ENCODE measurements at regions not wholly inside any gene's neighbourhood (a gene's known extent, or its start where the extent isn't known, plus 50 kb on each side); places are given as distances from the start of the nearest gene placed in this dataset.

DNA sequence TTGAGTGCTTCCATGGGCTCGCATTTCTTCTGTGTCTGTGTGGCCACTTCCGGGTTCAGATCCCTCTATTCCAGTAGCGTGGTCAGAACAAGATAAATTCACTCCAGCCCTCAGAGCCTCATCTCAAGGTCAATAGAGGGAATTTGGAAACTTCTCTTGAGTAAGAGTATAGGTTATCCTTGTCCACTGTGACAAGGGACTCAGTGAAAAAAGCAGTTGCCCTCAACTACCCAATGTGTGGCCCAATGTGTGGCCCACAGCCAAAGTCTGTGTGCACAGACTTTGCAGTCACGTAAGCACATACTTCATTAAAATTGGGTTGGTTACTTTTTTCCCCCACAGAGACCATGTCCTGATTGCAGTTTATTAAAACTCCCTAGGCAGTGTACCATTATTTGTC, 305.6 kb upstream of the SEMA6D start:
- peaks cover 19% of the 10 kb centered on the region for H3K9me3 Mint-ChIP-seq
- H3K27me3 Mint-ChIP-seq, result no peaks in the 10 kb centered on the region
- no peak for DNase-seq (ENCODE audit: low spot score in 2 of 2)
- H3K36me3 Mint-ChIP-seq (ENCODE audit: insufficient read depth), result no peaks in the 10 kb centered on the region
- no peaks in the 10 kb centered on the region for H3K4me1 Mint-ChIP-seq
- H3K4me3 Mint-ChIP-seq, result no peak overlapping the region
- ATAC-seq (replicated peaks; ENCODE audit: extremely low read depth, poor library complexity, severe bottlenecking), result no peak
- no peak overlapping the region for H3K27ac Mint-ChIP-seq (ENCODE audit: low read depth)

DNA sequence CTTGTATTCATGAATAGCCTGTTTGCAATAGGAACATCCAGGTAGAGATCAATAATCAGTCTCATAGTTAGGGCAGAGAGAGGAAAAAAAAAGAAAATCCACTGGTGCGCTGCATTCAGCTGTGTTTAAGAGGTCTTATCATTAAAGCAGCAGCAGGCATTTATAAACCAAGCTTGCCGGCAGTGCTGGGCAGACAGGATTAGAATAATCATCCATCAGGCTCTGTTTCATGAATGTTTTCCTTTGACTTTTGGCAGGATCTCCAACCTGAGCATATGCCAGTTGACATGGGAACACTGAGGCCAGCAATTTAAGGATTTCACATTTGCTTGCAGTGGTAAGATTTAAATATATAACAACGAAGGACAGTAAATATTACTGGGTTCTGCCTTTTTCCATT, 305.2 kb upstream of the SEMA6D start:
- no peak overlapping the region for H3K27ac Mint-ChIP-seq (ENCODE audit: low read depth)
- ATAC-seq (replicated peaks; ENCODE audit: extremely low read depth, poor library complexity, severe bottlenecking) (no peak), DNase-seq (ENCODE audit: low spot score in 2 of 2) (no peak)
- no peaks in the 10 kb centered on the region for H3K27me3 Mint-ChIP-seq
- H3K9me3 Mint-ChIP-seq, result peaks cover 19% of the 10 kb centered on the region
- no peak overlapping the region for H3K4me3 Mint-ChIP-seq
- no peaks in the 10 kb centered on the region for H3K4me1 Mint-ChIP-seq
- H3K36me3 Mint-ChIP-seq (ENCODE audit: insufficient read depth), result no peaks in the 10 kb centered on the region

DNA sequence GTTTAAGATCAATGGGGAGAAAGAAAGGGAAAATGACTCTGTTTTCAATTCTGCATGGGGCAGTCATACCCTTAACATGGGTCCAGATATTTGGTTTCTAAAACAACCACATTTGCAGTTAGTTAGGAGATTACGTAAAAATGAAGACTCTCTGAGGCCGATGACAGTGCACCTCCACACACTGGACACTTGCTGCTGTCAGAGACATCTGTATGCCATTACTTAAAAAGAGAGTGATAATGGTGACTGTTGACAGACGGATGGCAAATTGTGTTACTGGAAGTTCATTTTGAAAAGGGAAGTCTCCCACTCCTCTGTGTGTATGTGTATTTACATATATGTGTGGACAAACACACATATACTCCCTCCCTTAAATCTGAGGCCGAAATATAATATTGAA, 304.5 kb upstream of the SEMA6D start:
- Mint-ChIP-seq H3K36me3 (ENCODE audit: insufficient read depth) (no peaks in the 10 kb centered on the region), H3K27me3 (no peaks in the 10 kb centered on the region), H3K4me1 (no peaks in the 10 kb centered on the region), H3K27ac (ENCODE audit: low read depth) (no peak overlapping the region), H3K9me3 (peaks cover 19% of the 10 kb centered on the region), H3K4me3 (no peak overlapping the region)
- ATAC-seq (replicated peaks; ENCODE audit: extremely low read depth, poor library complexity, severe bottlenecking), result no peak
- no peak for DNase-seq (ENCODE audit: low spot score in 2 of 2)

DNA sequence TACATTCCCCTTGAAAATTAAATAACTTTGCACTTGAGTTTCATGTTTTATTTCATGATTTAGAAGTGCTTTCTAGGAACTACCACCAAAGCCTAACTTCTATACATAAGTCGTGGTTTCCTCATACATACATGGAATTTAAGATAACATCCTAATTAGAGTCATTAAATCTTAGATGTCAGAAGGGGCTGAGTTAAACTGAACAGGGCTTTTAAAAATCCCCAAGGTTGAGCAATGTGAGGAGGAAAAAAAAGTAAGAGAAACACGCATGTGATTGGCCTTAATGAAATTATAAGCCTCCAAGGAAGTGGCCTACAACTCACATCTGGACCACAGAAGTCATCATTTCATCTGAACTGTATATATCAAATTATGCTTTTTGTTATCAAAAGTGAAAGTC, 303.1 kb upstream of the SEMA6D start:
- peaks cover 19% of the 10 kb centered on the region for H3K9me3 Mint-ChIP-seq
- H3K27ac Mint-ChIP-seq (ENCODE audit: low read depth), result no peak overlapping the region
- H3K27me3 Mint-ChIP-seq, result no peaks in the 10 kb centered on the region
- H3K4me1 Mint-ChIP-seq, result no peaks in the 10 kb centered on the region
- no peak for ATAC-seq (replicated peaks; ENCODE audit: extremely low read depth, poor library complexity, severe bottlenecking)
- H3K36me3 Mint-ChIP-seq (ENCODE audit: insufficient read depth), result no peaks in the 10 kb centered on the region
- H3K4me3 Mint-ChIP-seq, result no peak overlapping the region
- no peak for DNase-seq (ENCODE audit: low spot score in 2 of 2)

DNA sequence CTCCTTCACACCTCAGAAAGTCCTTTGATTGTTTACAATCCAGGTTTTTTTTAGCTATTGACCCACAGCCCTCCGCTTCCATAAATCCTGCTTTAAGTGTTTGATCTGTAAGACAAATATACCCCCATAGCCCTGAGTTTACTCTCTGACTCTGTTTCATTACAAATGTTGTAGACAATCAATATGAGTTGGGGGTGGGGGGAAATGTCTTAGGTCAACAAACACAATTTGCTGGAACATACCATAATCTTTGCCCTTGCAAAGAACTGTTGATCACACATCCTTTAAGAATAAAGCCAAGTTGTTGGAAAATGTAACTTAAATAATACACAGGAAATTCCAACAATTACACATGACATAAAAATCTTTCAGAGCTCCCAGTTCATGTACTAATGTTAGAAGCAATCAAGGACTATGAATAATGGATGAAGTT, 301.8 kb upstream of the SEMA6D start:
- peaks cover 19% of the 10 kb centered on the region for H3K9me3 Mint-ChIP-seq
- ATAC-seq (replicated peaks; ENCODE audit: extremely low read depth, poor library complexity, severe bottlenecking) (no peak), DNase-seq (ENCODE audit: low spot score in 2 of 2) (no peak)
- H3K27ac Mint-ChIP-seq (ENCODE audit: low read depth), result no peak overlapping the region
- no peak overlapping the region for H3K4me3 Mint-ChIP-seq
- no peaks in the 10 kb centered on the region for H3K36me3 Mint-ChIP-seq (ENCODE audit: insufficient read depth)
- H3K4me1 Mint-ChIP-seq, result no peaks in the 10 kb centered on the region
- no peaks in the 10 kb centered on the region for H3K27me3 Mint-ChIP-seq

DNA sequence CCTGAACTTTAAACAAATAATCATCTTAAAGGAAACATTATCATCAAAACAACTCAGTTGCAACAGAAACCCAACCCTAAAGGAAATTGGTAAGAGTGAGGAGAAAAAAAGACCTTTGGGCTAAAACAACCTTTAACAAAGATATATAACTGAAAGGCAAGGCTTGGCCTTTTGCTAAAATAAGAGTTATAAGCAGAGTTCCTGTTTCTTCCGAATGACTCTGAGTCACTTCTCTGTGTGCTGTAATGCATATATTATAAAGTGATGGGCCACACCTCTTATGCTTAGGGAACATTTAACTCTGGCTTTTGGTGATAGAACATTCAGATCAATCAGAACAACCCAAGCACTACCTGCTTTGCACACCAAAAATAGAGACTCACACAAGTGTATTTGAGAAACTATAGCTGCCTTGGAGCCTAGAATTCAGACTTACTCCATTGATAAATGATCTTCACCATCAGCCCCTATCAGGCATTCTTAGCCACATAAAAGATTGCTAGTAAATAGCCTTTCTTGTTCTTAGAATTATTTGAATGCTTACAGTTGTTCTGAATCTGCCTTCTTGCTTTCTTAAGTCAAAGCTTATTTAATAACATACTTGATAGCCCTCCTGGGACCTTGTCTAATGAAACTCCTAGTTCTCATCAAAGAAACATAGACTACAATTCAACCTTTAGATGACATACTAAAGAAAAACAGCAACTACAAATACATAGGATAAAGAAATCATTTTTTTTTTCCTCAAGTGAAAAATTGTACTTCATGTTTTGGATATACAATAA, 294.2 kb upstream of the SEMA6D start:
- no peaks in the 10 kb centered on the region for H3K4me1 Mint-ChIP-seq
- no peak for DNase-seq (ENCODE audit: low spot score in 2 of 2)

DNA sequence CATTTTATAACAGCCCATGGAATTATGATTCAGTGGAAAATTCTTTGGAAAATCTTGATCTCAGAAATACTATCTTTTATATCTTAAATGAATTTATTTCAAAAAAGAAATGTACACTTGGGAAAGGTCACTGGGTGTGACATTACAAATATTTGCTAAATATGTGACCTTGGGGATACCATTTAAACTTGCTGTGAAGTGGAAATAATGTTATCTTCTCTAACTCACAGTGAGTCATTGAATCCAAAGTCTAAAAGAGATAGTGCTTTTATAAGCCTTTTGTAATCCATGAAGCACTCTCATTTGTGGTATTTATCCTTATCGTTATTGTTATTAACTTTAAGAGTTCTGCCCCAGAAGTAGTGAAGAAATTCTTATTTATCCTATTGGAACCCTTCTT, 289.8 kb upstream of the SEMA6D start:
- Mint-ChIP-seq H3K4me1 (no peaks in the 10 kb centered on the region), H3K4me3 (no peak overlapping the region), H3K27ac (ENCODE audit: low read depth) (no peak overlapping the region), H3K9me3 (peaks cover 7% of the 10 kb centered on the region), H3K27me3 (no peaks in the 10 kb centered on the region), H3K36me3 (ENCODE audit: insufficient read depth) (no peaks in the 10 kb centered on the region)
- DNase-seq (ENCODE audit: low spot score in 2 of 2) (no peak), ATAC-seq (replicated peaks; ENCODE audit: extremely low read depth, poor library complexity, severe bottlenecking) (no peak)

More for the DNA sequence above, 294.2 kb upstream of the SEMA6D start:
- Mint-ChIP-seq H3K27ac (ENCODE audit: low read depth) (no peak overlapping the region), H3K36me3 (ENCODE audit: insufficient read depth) (no peaks in the 10 kb centered on the region), H3K27me3 (no peaks in the 10 kb centered on the region), H3K9me3 (peaks cover 13% of the 10 kb centered on the region), H3K4me3 (no peak overlapping the region)
- no peak for ATAC-seq (replicated peaks; ENCODE audit: extremely low read depth, poor library complexity, severe bottlenecking)

DNA sequence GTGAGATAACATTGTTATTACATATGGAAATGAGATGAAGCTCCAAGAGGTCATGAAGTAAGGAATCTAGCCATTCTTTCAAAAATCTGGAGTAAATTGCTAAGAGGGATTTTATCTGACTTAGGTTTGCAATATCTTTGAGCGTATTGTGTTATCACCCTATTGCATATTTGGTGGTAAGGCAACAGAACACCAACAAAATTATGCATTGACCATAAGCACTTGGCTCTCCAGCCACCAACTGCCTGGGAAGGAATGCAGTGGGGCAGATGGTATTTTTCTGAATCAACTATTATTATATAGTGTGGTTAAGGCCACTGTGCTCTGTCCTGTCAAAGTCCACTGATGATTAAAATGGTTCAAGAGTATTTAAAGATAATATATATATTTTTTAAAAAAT, 287.9 kb upstream of the SEMA6D start:
- H3K27ac Mint-ChIP-seq (ENCODE audit: low read depth), result no peak overlapping the region
- DNase-seq (ENCODE audit: low spot score in 2 of 2) (no peak), ATAC-seq (replicated peaks; ENCODE audit: extremely low read depth, poor library complexity, severe bottlenecking) (no peak)
- H3K9me3 Mint-ChIP-seq, result peaks cover 5% of the 10 kb centered on the region
- H3K36me3 Mint-ChIP-seq (ENCODE audit: insufficient read depth), result no peaks in the 10 kb centered on the region
- no peaks in the 10 kb centered on the region for H3K27me3 Mint-ChIP-seq
- H3K4me3 Mint-ChIP-seq, result no peak overlapping the region
- no peaks in the 10 kb centered on the region for H3K4me1 Mint-ChIP-seq

DNA sequence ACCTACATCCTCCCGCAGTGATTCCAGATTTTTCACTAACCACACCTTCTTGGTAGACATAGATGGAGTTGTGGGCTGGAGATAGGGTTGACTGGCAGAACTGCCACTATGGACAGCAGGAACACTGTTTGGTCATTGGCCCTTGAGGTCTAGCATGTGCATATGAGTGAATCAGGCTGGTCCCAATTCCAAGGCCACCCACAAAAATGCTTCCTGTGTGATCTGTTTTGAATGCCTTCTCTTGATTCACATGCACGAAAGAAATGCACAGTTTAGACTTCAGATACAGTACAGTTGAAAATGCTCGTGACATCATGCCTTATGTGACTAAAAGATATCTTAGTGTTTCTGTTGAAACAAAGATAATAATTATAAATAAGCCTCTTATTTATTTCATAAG, 285.8 kb upstream of the SEMA6D start:
- Mint-ChIP-seq H3K4me3 (no peak overlapping the region), H3K27me3 (no peaks in the 10 kb centered on the region), H3K9me3 (no peaks in the 10 kb centered on the region), H3K27ac (ENCODE audit: low read depth) (no peak overlapping the region), H3K4me1 (no peaks in the 10 kb centered on the region), H3K36me3 (ENCODE audit: insufficient read depth) (no peaks in the 10 kb centered on the region)
- no peak for ATAC-seq (replicated peaks; ENCODE audit: extremely low read depth, poor library complexity, severe bottlenecking)
- no peak for DNase-seq (ENCODE audit: low spot score in 2 of 2)

DNA sequence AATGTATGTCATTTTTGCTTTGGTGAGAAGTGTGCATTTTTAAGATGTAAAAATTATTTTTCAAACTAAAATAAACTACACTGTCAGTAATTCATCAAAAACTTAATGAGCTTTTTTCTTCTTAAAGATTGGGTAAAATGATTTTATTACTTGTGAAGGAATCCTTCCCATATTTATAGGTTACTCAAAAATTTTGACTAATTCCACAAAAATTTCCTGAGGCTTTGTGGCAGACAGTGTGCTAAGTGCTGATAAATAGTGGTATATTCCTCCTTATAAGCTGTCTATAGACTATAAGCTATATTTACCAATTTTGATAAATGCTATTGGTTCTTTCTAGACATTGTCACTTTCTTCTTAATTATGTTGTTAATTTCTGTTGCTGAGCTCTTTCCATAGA, 284.5 kb upstream of the SEMA6D start:
- Mint-ChIP-seq H3K9me3 (no peaks in the 10 kb centered on the region), H3K36me3 (ENCODE audit: insufficient read depth) (no peaks in the 10 kb centered on the region), H3K27ac (ENCODE audit: low read depth) (no peak overlapping the region), H3K4me1 (no peaks in the 10 kb centered on the region), H3K27me3 (no peaks in the 10 kb centered on the region), H3K4me3 (no peak overlapping the region)
- ATAC-seq (replicated peaks; ENCODE audit: extremely low read depth, poor library complexity, severe bottlenecking), result no peak
- no peak for DNase-seq (ENCODE audit: low spot score in 2 of 2)

DNA sequence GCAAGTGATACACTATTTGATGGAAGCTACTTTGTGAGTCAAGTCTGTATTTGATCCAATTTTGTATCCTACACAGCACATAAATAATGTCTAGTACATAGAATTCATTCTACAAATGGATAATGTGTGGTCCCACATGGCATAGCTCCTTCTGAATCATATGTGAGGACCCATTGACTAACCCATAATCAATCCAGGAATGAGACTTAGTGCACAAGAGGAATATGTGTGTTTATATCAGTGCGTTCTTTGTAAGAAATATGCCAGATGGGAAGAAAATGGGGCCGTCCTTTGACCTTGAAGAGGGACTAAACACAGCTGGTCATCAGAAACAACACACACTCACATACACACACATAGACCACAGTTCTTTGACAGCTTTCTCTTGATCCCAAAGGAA, 282.7 kb upstream of the SEMA6D start:
- no peak for DNase-seq (ENCODE audit: low spot score in 2 of 2)
- Mint-ChIP-seq H3K27me3 (no peaks in the 10 kb centered on the region), H3K4me1 (no peaks in the 10 kb centered on the region), H3K4me3 (no peak overlapping the region), H3K9me3 (peaks cover 6% of the 10 kb centered on the region), H3K27ac (ENCODE audit: low read depth) (no peak overlapping the region), H3K36me3 (ENCODE audit: insufficient read depth) (no peaks in the 10 kb centered on the region)
- ATAC-seq (replicated peaks; ENCODE audit: extremely low read depth, poor library complexity, severe bottlenecking), result no peak

DNA sequence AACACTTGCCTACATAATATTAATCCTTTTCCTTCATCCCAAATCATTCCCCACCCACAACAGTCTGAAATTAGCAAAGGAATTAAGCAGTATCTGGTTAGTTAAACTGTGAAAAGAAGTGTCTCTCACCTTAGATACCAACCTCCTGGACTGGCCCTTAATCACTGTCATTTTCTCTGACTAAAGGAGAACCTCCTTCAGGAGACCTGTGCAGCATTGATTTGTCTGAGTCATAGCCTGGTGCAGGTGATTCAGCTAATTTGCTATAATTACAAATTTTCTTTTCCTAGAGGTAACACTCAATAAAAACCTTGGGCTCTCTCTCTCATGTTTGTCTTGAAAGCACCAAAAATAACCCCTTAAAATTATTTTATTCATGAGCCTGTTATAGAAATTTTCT, 279.8 kb upstream of the SEMA6D start:
- H3K27ac Mint-ChIP-seq (ENCODE audit: low read depth), result no peak overlapping the region
- H3K9me3 Mint-ChIP-seq, result peaks cover 19% of the 10 kb centered on the region
- no peaks in the 10 kb centered on the region for H3K27me3 Mint-ChIP-seq
- DNase-seq (ENCODE audit: low spot score in 2 of 2), result no peak
- no peak for ATAC-seq (replicated peaks; ENCODE audit: extremely low read depth, poor library complexity, severe bottlenecking)
- H3K36me3 Mint-ChIP-seq (ENCODE audit: insufficient read depth), result no peaks in the 10 kb centered on the region
- no peak overlapping the region for H3K4me3 Mint-ChIP-seq
- no peaks in the 10 kb centered on the region for H3K4me1 Mint-ChIP-seq

DNA sequence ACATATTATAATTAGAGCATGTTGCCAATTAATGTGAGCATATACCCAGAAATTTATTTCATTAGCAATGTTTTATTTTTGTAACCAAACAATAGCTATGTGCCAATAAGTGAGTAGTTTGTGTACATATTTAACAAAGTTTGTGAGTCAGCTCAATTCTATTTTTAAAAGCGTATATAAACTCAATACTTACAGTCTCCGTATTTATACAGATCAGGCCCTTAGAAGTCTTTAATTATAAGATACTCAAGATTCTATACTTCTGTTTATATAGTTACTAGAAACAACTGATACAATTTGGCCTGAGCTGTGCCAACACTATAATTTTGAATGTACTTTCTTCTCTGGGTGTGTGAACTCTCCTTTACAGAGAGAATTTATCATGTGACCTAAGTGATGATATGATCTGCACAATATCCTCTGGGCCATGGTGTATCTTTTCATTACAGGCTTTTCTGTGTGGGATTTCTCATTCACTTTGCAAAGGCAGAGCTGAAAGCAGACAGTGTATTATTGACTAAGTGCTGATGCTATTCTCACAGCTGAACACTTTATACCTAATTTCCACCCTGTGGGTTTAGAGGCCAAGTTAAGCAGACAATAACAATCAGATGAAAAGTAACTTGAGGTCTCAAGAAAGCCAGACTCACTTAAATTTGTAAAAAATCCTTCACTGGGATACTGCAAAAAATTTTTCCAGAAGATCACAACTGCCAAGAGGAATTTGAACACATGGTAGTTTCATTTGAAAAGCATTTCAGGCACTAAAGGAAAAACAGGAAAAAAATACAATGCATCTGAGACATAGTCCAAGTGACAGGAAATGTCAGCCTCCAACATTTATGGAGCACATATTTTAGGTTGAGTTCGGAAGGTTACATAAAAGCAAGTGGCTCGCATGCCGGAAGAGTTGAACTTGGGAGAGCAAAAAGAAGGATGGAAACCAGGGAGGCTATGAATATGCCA, 277.9 kb upstream of the SEMA6D start:
- H3K9me3 Mint-ChIP-seq, result peaks cover 19% of the 10 kb centered on the region
- no peaks in the 10 kb centered on the region for H3K36me3 Mint-ChIP-seq (ENCODE audit: insufficient read depth)
- H3K27me3 Mint-ChIP-seq, result no peaks in the 10 kb centered on the region
- DNase-seq (ENCODE audit: low spot score in 2 of 2) (no peak), ATAC-seq (replicated peaks; ENCODE audit: extremely low read depth, poor library complexity, severe bottlenecking) (no peak)
- no peak overlapping the region for H3K27ac Mint-ChIP-seq (ENCODE audit: low read depth)
- H3K4me3 Mint-ChIP-seq, result no peak overlapping the region
- no peaks in the 10 kb centered on the region for H3K4me1 Mint-ChIP-seq

All from central memory CD8-positive, alpha-beta T cell (primary cell).